Cardiac fibroblast (primary cell): ENCODE measurements at regions not wholly inside any gene's neighbourhood (a gene's known extent, or its start where the extent isn't known, plus 50 kb on each side); places are given as distances from the start of the nearest gene placed in this dataset.

ENCODE experiments used
- DNase-seq, 2 donors: peaks; one replicate each; pipeline versions ENCODE4 v3.0.0 to v3.0.0-alpha.2; 2010; ENCODE audit warnings: low read depth in 2 of 2
- H3K4me3 ChIP-seq, 2 donors: replicated peaks in 1 of 2; 1 replicate in 1 of 2; 2 replicates in 1 of 2; pipeline ENCODE4 v1.5.1; 2011; ENCODE audit warnings: low read depth in 2 of 2, low read length in 2 of 2, mild to moderate bottlenecking in 2 of 2, moderate library complexity in 1 of 2
- CTCF ChIP-seq: IDR thresholded peaks from one replicate; pipeline ENCODE4 v1.5.1; 2011; ENCODE audit warnings: low read depth, mild to moderate bottlenecking, low read length, inconsistent platforms

DNA sequence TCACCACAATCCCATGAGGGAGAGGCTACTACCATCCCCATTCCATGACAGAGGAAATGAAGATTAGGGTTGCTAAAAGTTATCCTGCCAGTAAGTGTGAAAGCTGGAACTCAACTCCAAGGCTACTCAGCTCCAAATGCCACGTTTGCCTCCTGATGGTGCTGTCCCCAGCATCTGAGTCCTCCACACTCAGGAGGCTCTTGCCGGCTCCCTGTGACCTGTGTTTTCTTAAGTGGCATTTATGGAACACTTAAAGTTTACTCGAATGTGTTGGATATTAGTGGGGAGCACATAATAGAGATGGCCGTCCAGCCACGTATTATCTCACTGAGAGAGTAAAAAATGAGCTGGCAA is 267.9 kb downstream of the CBLN1 start:
- no peak for DNase-seq
- no peak overlapping the region for H3K4me3 ChIP-seq
- no peak for TF ChIP-seq CTCF

- no peak for TF ChIP-seq CTCF
- DNase-seq = no peak
- H3K4me3 ChIP-seq = no peak overlapping the region
Measured at GRCh38 chr16:49012961-49013726, 268.5 kb downstream of the CBLN1 start.

GRCh38 chr16:49011901-49012300 is 269.7 kb downstream of the CBLN1 start:
- TF ChIP-seq CTCF = no peak
- no peak for DNase-seq
- no peak overlapping the region for H3K4me3 ChIP-seq

GRCh38 chr16:49010879-49011278 is 270.8 kb downstream of the CBLN1 start:
- no peak for TF ChIP-seq CTCF
- H3K4me3 ChIP-seq = no peak overlapping the region
- no peak for DNase-seq

DNA sequence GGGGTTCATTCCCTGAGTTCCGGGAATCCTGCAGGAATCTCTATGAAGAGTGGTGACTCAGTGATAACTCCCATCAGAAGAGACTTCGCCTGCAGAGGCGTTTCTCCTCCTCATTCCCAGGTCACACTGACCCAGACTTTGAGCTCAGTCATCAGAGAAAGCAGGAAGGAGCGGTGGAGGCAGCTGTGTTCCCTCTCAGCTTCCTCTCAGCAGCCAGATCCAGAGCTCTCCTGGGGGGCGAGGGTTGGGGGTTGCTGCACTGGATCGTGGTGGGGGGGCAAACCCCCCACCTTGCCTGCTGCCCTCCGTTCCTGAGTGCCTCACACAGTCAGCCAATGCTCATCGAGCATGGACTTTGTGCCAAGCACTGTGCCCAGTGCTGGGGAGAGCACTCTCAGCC is 271.2 kb downstream of the CBLN1 start:
- H3K4me3 ChIP-seq = no peak overlapping the region
- no peak for TF ChIP-seq CTCF
- no peak for DNase-seq

DNA sequence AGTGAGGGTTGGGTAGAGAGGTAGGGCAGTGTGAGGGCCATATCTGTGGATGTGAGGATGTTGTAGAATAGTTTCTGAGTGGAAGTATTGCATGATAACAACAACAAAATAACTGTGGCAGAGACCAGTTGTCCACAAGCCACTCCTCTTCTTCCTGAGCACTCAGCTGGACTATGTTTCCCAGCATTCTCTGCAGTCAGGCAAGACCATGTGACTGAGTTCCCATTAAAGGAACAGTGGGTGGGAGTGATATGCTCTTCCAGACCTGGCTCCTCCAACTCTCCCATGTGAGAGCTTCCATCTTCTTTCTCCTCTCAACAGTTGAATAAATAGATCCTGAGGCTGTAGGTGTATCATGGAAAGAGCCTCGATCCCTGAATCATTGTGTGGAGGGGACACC is 272.4 kb downstream of the CBLN1 start:
- no peak overlapping the region for H3K4me3 ChIP-seq
- no peak for TF ChIP-seq CTCF
- DNase-seq = no peak

- no peak overlapping the region for H3K4me3 ChIP-seq
- DNase-seq = no peak
- TF ChIP-seq CTCF = no peak
Measured at GRCh38 chr16:49003992-49004391, 277.6 kb downstream of the CBLN1 start.
